ENCODE measurements at regions not wholly inside any gene's neighbourhood (a gene's known extent, or its start where the extent isn't known, plus 50 kb on each side); places are given as distances from the start of the nearest gene placed in this dataset.

DNA sequence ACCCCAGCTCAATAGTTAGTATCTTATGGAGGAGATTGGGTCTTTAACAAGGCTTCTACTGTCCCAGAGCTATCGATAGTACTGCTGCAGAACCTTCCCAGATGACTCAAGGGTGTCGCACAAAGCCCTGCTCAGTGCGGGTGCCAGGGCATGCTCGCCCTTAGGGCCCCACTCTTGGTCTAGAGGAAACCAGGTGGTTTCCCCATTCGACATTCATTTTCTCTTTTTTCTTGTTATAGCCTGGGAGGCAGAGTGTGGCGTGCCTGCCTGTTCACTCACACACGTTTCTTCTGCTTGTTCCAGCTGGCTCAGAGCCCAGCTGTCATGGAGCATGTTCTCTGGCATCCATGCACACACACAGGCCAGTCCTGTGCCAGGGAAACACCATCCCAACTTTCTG lies 144.5 kb downstream of the SMIM20 start:
- H3K9me2 ChIP-seq (ENCODE audit: low read depth, low read length): no peaks in the 10 kb centered on the region
- TF ChIP-seq EZH2 (IDR thresholded peaks at IDR 0.05; ENCODE audit: borderline replicate concordance, low read length) (no peak), CTCF (IDR thresholded peaks at IDR 0.05; ENCODE audit: low read length) (no peak)
- H3F3A ChIP-seq (ENCODE audit: insufficient read depth, low read length): no peaks in the 10 kb centered on the region
- no peak overlapping the region for H3K27ac ChIP-seq (ENCODE audit: low read depth, low read length, poor library complexity, severe bottlenecking)
- H3K79me2 ChIP-seq (ENCODE audit: insufficient read depth, low read length): no peaks in the 10 kb centered on the region
- no peak overlapping the region for H3K4me2 ChIP-seq (ENCODE audit: low read length)
- no peaks in the 10 kb centered on the region for H3K4me1 ChIP-seq (ENCODE audit: insufficient read depth, low read length, severe bottlenecking)
- no peak overlapping the region for H3K9ac ChIP-seq (ENCODE audit: low read length)
- no peak overlapping the region for H3K4me3 ChIP-seq (ENCODE audit: low read depth, low read length, poor library complexity, severe bottlenecking)
- no peaks in the 10 kb centered on the region for H3K27me3 ChIP-seq (ENCODE audit: insufficient read depth, low read length)
- no peaks in the 10 kb centered on the region for H3K9me3 ChIP-seq (ENCODE audit: low read length)
- no peaks in the 10 kb centered on the region for H3K36me3 ChIP-seq (ENCODE audit: insufficient read depth, low read length)
- no peak overlapping the region for H2AFZ ChIP-seq (ENCODE audit: low read length)
- no peaks in the 10 kb centered on the region for H4K20me1 ChIP-seq (ENCODE audit: insufficient read depth, low read length)

- no peaks in the 10 kb centered on the region for H3K9me3 ChIP-seq (ENCODE audit: low read length)
- H3K27me3 ChIP-seq (ENCODE audit: insufficient read depth, low read length): no peaks in the 10 kb centered on the region
- no peaks in the 10 kb centered on the region for H4K20me1 ChIP-seq (ENCODE audit: insufficient read depth, low read length)
- H2AFZ ChIP-seq (ENCODE audit: low read length): no peak overlapping the region
- H3K4me3 ChIP-seq (ENCODE audit: low read depth, low read length, poor library complexity, severe bottlenecking): no peak overlapping the region
- no peaks in the 10 kb centered on the region for H3F3A ChIP-seq (ENCODE audit: insufficient read depth, low read length)
- no peaks in the 10 kb centered on the region for H3K36me3 ChIP-seq (ENCODE audit: insufficient read depth, low read length)
- no peak overlapping the region for H3K27ac ChIP-seq (ENCODE audit: low read depth, low read length, poor library complexity, severe bottlenecking)
- no peaks in the 10 kb centered on the region for H3K9me2 ChIP-seq (ENCODE audit: low read depth, low read length)
- no peaks in the 10 kb centered on the region for H3K4me1 ChIP-seq (ENCODE audit: insufficient read depth, low read length, severe bottlenecking)
- no peak for TF ChIP-seq EZH2 (IDR thresholded peaks at IDR 0.05; ENCODE audit: borderline replicate concordance, low read length)
- no peak for TF ChIP-seq CTCF (IDR thresholded peaks at IDR 0.05; ENCODE audit: low read length)
- no peak overlapping the region for H3K9ac ChIP-seq (ENCODE audit: low read length)
- no peak overlapping the region for H3K4me2 ChIP-seq (ENCODE audit: low read length)
- H3K79me2 ChIP-seq (ENCODE audit: insufficient read depth, low read length): no peaks in the 10 kb centered on the region
Observed at GRCh38 chr4:26059391-26060154, 145.6 kb downstream of the SMIM20 start.

DNA sequence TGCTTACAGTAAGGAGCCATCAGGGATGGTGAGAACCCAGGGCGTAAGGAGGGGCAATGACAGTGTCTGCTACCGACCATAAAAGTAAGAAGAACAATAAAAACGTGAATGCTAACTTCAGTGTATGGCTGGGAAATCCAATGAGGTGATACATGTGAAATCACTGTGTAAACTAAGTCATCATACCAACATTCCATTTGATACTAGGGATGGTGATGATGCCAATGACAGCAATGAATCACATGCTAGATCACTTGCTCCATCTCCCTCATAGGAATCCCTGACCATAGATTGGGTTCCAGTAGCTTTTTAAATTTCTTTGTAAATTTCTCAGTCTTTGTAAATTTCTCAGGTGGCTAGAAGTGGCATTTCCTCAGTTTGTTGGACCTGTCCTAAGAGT lies 146.3 kb downstream of the SMIM20 start:
- H4K20me1 ChIP-seq (ENCODE audit: insufficient read depth, low read length): no peaks in the 10 kb centered on the region
- no peaks in the 10 kb centered on the region for H3K9me2 ChIP-seq (ENCODE audit: low read depth, low read length)
- no peaks in the 10 kb centered on the region for H3K9me3 ChIP-seq (ENCODE audit: low read length)
- H3K4me2 ChIP-seq (ENCODE audit: low read length): no peak overlapping the region
- H3K79me2 ChIP-seq (ENCODE audit: insufficient read depth, low read length): no peaks in the 10 kb centered on the region
- no peaks in the 10 kb centered on the region for H3K4me1 ChIP-seq (ENCODE audit: insufficient read depth, low read length, severe bottlenecking)
- TF ChIP-seq EZH2 (IDR thresholded peaks at IDR 0.05; ENCODE audit: borderline replicate concordance, low read length) (no peak), CTCF (IDR thresholded peaks at IDR 0.05; ENCODE audit: low read length) (no peak)
- no peak overlapping the region for H2AFZ ChIP-seq (ENCODE audit: low read length)
- H3F3A ChIP-seq (ENCODE audit: insufficient read depth, low read length): no peaks in the 10 kb centered on the region
- H3K9ac ChIP-seq (ENCODE audit: low read length): no peak overlapping the region
- no peak overlapping the region for H3K4me3 ChIP-seq (ENCODE audit: low read depth, low read length, poor library complexity, severe bottlenecking)
- no peak overlapping the region for H3K27ac ChIP-seq (ENCODE audit: low read depth, low read length, poor library complexity, severe bottlenecking)
- no peaks in the 10 kb centered on the region for H3K36me3 ChIP-seq (ENCODE audit: insufficient read depth, low read length)
- no peaks in the 10 kb centered on the region for H3K27me3 ChIP-seq (ENCODE audit: insufficient read depth, low read length)

Measured in OCI-LY1 (cell line).